K562 (cell line): ENCODE measurements at regions not wholly inside any gene's neighbourhood (a gene's known extent, or its start where the extent isn't known, plus 50 kb on each side); places are given as distances from the start of the nearest gene placed in this dataset.

ENCODE experiments used
- ATAC-seq: fragments of 200-7000 bp; cut with Tn5 transposase; 3 replicates; pipeline ENCODE4 v1.9.1; 2020; ENCODE audit warnings: moderate library complexity
- BruUV-seq: library from RNA; stranded (reverse); fragments of 400-500 nt; replicated peaks from 2 replicates; lab custom pipeline; 2021; lab: Mats Ljungman, UMichigan
- CTCF ChIA-PET: fragments of 300-600 bp; formaldehyde crosslinking; extraction: SDS; loops from one replicate; lab custom pipeline; 2021; ENCODE audit warnings: low intra/inter-chr PET ratio; lab: Yijun Ruan, JAX
- POLR2A ChIA-PET: fragments of 300-600, 350-650 bp; sonication (Branson Sonifier 250); formaldehyde crosslinking; extraction: SDS; loops from one replicate; lab custom pipeline; 2021; ENCODE audit warnings: antibody characterized with exemption, inconsistent platforms; lab: Yijun Ruan, JAX
- DNase-seq, 4 experiments: peaks; one replicate each; pipeline versions ENCODE4 v3.0.0 to v3.0.0-alpha.2; 2011 to 2018; ENCODE audit warnings: low spot score in 3 of 4, mixed read lengths in 3 of 4; ENCODE audit errors: extremely low read depth in 1 of 4
- FAIRE-seq: peaks from 2 replicates; lab custom pipeline; 2011; peaks lifted over from hg19 to GRCh38; lab: Jason Lieb, UNC
- H2AFZ ChIP-seq: 2 replicates; pipeline ENCODE4 v1.6.0; 2011; ENCODE audit warnings: low read depth, low read length, control low read depth, inconsistent platforms
- H3K27ac ChIP-seq: fragments of 200-600 bp; 3 replicates; pipeline ENCODE4 v1.8.0; 2011; ENCODE audit warnings: low read depth, mild to moderate bottlenecking, control low read depth, inconsistent platforms, low read length, moderate library complexity, mixed read lengths; ENCODE audit errors: extremely low read depth
- H3K27me3 ChIP-seq, 2 experiments: fragments of 300-600 bp in 1 of 2; 2 replicates in 1 of 2; 3 replicates in 1 of 2; pipeline versions ENCODE4 v1.6.0 to v1.8.0; 2011; ENCODE audit warnings: inconsistent platforms in 2 of 2, low read length in 2 of 2, mild to moderate bottlenecking in 1 of 2, mixed read lengths in 1 of 2, moderate library complexity in 1 of 2; ENCODE audit not compliant: control insufficient read depth in 2 of 2, insufficient read depth in 2 of 2
- H3K36me3 ChIP-seq: fragments of 300-600 bp; 3 replicates; pipeline ENCODE4 v1.8.0; 2011; ENCODE audit warnings: mild to moderate bottlenecking, low read length, inconsistent platforms; ENCODE audit not compliant: control insufficient read depth, insufficient read depth
- H3K4me1 ChIP-seq, 2 experiments: fragments of 200-600 bp in 1 of 2; replicated peaks in 1 of 2; 2 replicates in 1 of 2; 3 replicates in 1 of 2; pipeline versions ENCODE4 v1.5.1 to v1.8.0; 2011; ENCODE audit warnings: inconsistent platforms in 2 of 2, low read length in 2 of 2, mild to moderate bottlenecking in 1 of 2, mixed read lengths in 1 of 2, moderate library complexity in 1 of 2; ENCODE audit not compliant: control insufficient read depth in 2 of 2, insufficient read depth in 2 of 2
- H3K4me2 ChIP-seq: 2 replicates; pipeline ENCODE4 v1.6.1; 2011; ENCODE audit warnings: low read length, control low read depth, inconsistent platforms, mixed read lengths; ENCODE audit not compliant: insufficient read depth
- H3K4me3 ChIP-seq: fragments of 200-600 bp; sonication (generic), shearing (Covaris generic); 2 replicates; pipeline ENCODE4 v1.5.1; 2016; ENCODE audit warnings: control low read depth, inconsistent platforms
- H3K79me2 ChIP-seq: fragments of 200-600 bp; 3 replicates; pipeline ENCODE4 v1.8.0; 2011; ENCODE audit warnings: low read length, inconsistent platforms; ENCODE audit not compliant: control insufficient read depth, insufficient read depth
- H3K9ac ChIP-seq, 2 experiments: 2 replicates each; pipeline versions ENCODE4 v1.6.0 to v1.6.1; 2011; ENCODE audit warnings: low read depth in 2 of 2, low read length in 2 of 2, control low read depth in 1 of 2, inconsistent platforms in 1 of 2, mild to moderate bottlenecking in 1 of 2, mixed read lengths in 1 of 2; ENCODE audit not compliant: insufficient read depth in 1 of 2
- H3K9me1 ChIP-seq: one replicate; pipeline ENCODE4 v1.6.0; 2011; ENCODE audit warnings: inconsistent platforms, mild to moderate bottlenecking, low read length, moderate library complexity; ENCODE audit not compliant: control insufficient read depth, insufficient read depth
- H3K9me3 ChIP-seq: replicated peaks from 2 replicates; pipeline ENCODE4 v1.5.1; 2011; ENCODE audit warnings: low read depth, low read length, inconsistent platforms; ENCODE audit not compliant: control insufficient read depth, insufficient read depth
- H4K20me1 ChIP-seq: replicated peaks from 2 replicates; pipeline ENCODE4 v1.6.1; 2011; ENCODE audit warnings: low read length, inconsistent platforms, mixed read lengths; ENCODE audit not compliant: control insufficient read depth, insufficient read depth
- BRCA1 ChIP-seq, 2 experiments: fragments of 450-650 bp in 1 of 2; sonication (generic) in 1 of 2; formaldehyde crosslinking in 1 of 2; IDR thresholded peaks; 2 replicates each; pipeline versions ENCODE4 v1.5.0 to v1.6.1; 2017 to 2020; ENCODE audit warnings: mild to moderate bottlenecking in 1 of 2, missing genetic modification reagents in 1 of 2
- ILF3 ChIP-seq: fragments of 450-650 bp; IDR thresholded peaks from 2 replicates; pipeline ENCODE4 v1.6.1; 2018; ENCODE audit warnings: antibody characterized with exemption, mild to moderate bottlenecking, moderate library complexity, borderline replicate concordance
- ILK ChIP-seq: fragments of 450-650 bp; IDR thresholded peaks from 2 replicates; pipeline ENCODE4 v1.6.1; 2016; ENCODE audit warnings: missing genetic modification characterization, low read depth, mild to moderate bottlenecking, missing compliant biosample characterization, moderate library complexity, borderline replicate concordance
- NRF1 ChIP-seq, 2 experiments: fragments of 450-650 bp; IDR thresholded peaks in 1 of 2; conservative IDR thresholded peaks in 1 of 2; 2 replicates each; pipeline ENCODE4 v1.6.1; 2014; ENCODE audit warnings: mild to moderate bottlenecking in 2 of 2
- RBM15 ChIP-seq: fragments of 200-400 bp; formaldehyde crosslinking; IDR thresholded peaks from 2 replicates; pipeline ENCODE4 v1.6.1; 2018; ENCODE audit warnings: mild to moderate bottlenecking, low read length, moderate library complexity; ENCODE audit not compliant: insufficient read depth
- SNAPC5 ChIP-seq: fragments of 250-450 bp; sonication (Bioruptor Pico); IDR thresholded peaks from 2 replicates; pipeline ENCODE4 v1.8.0; 2021; ENCODE audit warnings: moderate library complexity, mild to moderate bottlenecking, inconsistent platforms
- TEAD4 ChIP-seq, 2 experiments: sonication (generic) in 1 of 2; formaldehyde crosslinking in 1 of 2; IDR thresholded peaks; 2 replicates each; pipeline versions ENCODE4 v1.6.1 to v1.8.0; 2012 to 2022; ENCODE audit warnings: borderline replicate concordance in 1 of 2, inconsistent platforms in 1 of 2, low read length in 1 of 2, mild to moderate bottlenecking in 1 of 2, missing genetic modification reagents in 1 of 2
- THRA ChIP-seq: fragments of 450-650 bp; IDR thresholded peaks from 2 replicates; pipeline ENCODE4 v1.6.1; 2017; ENCODE audit warnings: mild to moderate bottlenecking, moderate library complexity
- ZKSCAN8 ChIP-seq: fragments of 200-800 bp; sonication (Bioruptor generic); IDR thresholded peaks from 2 replicates; pipeline ENCODE4 v1.6.1; 2016; ENCODE audit warnings: missing genetic modification characterization, missing compliant biosample characterization
- ZNF217 ChIP-seq: sonication (generic); formaldehyde crosslinking; IDR thresholded peaks from 2 replicates; pipeline ENCODE4 v1.8.0; 2022; ENCODE audit warnings: mild to moderate bottlenecking, missing genetic modification reagents
- ZNF3 ChIP-seq: fragments of 250-450 bp; sonication (Bioruptor Pico); IDR thresholded peaks from 2 replicates; pipeline ENCODE4 v1.5.0; 2021; ENCODE audit warnings: mild to moderate bottlenecking, moderate library complexity
- WGBS: fragments of 100-300 bp; shearing (Covaris generic); methylation state at CpG from one replicate; pipeline ENCODE4 v1.1.6; 2016; ENCODE audit warnings: low coverage, mixed read lengths; ENCODE audit not compliant: insufficient coverage; ENCODE audit errors: missing lambda C conversion rate; 5-methylcytosine and 5-hydroxymethylcytosine counted together
- in situ Hi-C: fragments of 300-500 bp; cut with MboI; formaldehyde crosslinking; loops from 4 replicates; pipeline ENCODE4 v1.15.0; 2018; ENCODE audit warnings: inconsistent platforms, mixed read lengths
- intact Hi-C: fragments of 100-400 bp; cut with micrococcal nuclease; formaldehyde crosslinking; loops from 2 replicates; pipeline ENCODE4 v1.14.2; 2022
- TF ChIP-seq, protein P1 (sequence below): IDR thresholded peaks from 2 replicates; pipeline ENCODE4 v1.6.1; 2011; ENCODE audit warnings: borderline replicate concordance, low read depth, mild to moderate bottlenecking, moderate library complexity, low read length; ENCODE audit not compliant: insufficient read depth, poor library complexity, severe bottlenecking

- no peak for DNase-seq
- POLR2A ChIA-PET: no interaction called here
Observed at GRCh38 chr4:137390707-137391106, 141.6 kb downstream of the PCDH18 start.

DNA sequence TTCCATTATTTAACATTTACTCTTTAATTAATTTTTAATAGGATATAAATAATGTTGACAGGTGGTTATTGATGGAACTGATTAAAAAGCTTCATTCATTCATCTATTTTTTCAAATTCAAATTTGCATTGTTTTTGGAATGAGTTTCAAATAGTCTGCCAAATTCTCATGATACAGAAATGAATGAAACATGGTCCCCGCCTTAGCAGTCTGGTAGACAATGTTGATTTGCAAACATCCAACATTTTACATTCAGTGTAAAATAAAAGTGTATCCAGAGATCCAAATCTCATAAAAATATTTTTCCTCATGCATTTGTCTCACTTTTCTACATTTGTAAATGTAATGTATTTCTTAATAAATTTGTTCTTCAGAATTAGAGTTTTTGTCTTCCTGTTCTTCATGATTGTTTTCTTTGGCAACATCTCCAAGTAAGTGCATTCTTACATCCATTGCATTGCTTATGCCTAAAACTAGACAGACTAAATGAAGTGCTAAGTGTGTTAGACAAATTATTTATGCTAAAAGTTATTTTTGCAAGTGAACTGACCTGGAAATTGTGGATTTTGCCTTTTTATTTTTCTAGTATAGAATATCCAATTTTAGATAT is 142.3 kb downstream of the PCDH18 start:
- Histone ChIP-seq H4K20me1 (no peaks in the 10 kb centered on the region), H3K27ac (no peak overlapping the region), H3K79me2 (no peaks in the 10 kb centered on the region), H3K9me1 (no peaks in the 10 kb centered on the region), H3K4me1 (no peaks in the 10 kb centered on the region), H3K4me2 (no peak overlapping the region), H3K9me3 (no peaks in the 10 kb centered on the region), H3K4me3 (no peak overlapping the region), H3K9ac (no peak overlapping the region), H2AFZ (no peak overlapping the region), H3K27me3 (no peaks in the 10 kb centered on the region), H3K36me3 (no peaks in the 10 kb centered on the region)
- POLR2A ChIA-PET: no interaction called here
- CTCF ChIA-PET: no interaction called here
- no peak for FAIRE-seq
- in situ Hi-C loops: no loop called here
- no peak for ATAC-seq
- DNase-seq: no peak
- 0% methylated on average over 1 of the region's 1 CpG for WGBS
- intact Hi-C loops: no loop called here
- BruUV-seq: no TSS peak
- TF ChIP-seq ZNF217 (CRISPR knock-in tag) (no peak), ZNF3 (CRISPR knock-in tag) (no peak), ZKSCAN8 (CRISPR knock-in tag) (no peak), BRCA1 (IDR thresholded peaks at IDR 0.05) (no peak), BRCA1 (CRISPR knock-in tag; IDR thresholded peaks at IDR 0.05) (no peak), TEAD4 (IDR thresholded peaks at IDR 0.05; ENCODE audit: low read length) (no peak), TEAD4 (CRISPR knock-in tag; IDR thresholded peaks at IDR 0.05; ENCODE audit: borderline replicate concordance) (no peak), SNAPC5 (no peak), ILK (tag) (no peak), THRA (no peak), RBM15 (no peak), NRF1 (conservative IDR thresholded peaks at IDR 0.05 in 1 of 2, IDR thresholded peaks at IDR 0.05 in 1 of 2) (no peak)
- TF ChIP-seq, protein P1, sequence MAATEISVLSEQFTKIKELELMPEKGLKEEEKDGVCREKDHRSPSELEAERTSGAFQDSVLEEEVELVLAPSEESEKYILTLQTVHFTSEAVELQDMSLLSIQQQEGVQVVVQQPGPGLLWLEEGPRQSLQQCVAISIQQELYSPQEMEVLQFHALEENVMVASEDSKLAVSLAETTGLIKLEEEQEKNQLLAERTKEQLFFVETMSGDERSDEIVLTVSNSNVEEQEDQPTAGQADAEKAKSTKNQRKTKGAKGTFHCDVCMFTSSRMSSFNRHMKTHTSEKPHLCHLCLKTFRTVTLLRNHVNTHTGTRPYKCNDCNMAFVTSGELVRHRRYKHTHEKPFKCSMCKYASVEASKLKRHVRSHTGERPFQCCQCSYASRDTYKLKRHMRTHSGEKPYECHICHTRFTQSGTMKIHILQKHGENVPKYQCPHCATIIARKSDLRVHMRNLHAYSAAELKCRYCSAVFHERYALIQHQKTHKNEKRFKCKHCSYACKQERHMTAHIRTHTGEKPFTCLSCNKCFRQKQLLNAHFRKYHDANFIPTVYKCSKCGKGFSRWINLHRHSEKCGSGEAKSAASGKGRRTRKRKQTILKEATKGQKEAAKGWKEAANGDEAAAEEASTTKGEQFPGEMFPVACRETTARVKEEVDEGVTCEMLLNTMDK: no peak

More at GRCh38 chr4:137390707-137391106, 141.6 kb downstream of the PCDH18 start:
- no peak overlapping the region for H3K4me2 ChIP-seq
- no peaks in the 10 kb centered on the region for H3K9me3 ChIP-seq
- no peaks in the 10 kb centered on the region for H3K79me2 ChIP-seq
- no peak for TF ChIP-seq ILF3
- no peaks in the 10 kb centered on the region for H4K20me1 ChIP-seq
- in situ Hi-C loops: no loop called here
- no peaks in the 10 kb centered on the region for H3K36me3 ChIP-seq
- CTCF ChIA-PET: no interaction called here
- BruUV-seq: no TSS peak
- no peak overlapping the region for H3K27ac ChIP-seq
- ATAC-seq (no peak), FAIRE-seq (no peak)
- H3K4me3 ChIP-seq: no peak overlapping the region
- intact Hi-C loops: no loop called here
- no peaks in the 10 kb centered on the region for H3K27me3 ChIP-seq
- no peaks in the 10 kb centered on the region for H3K4me1 ChIP-seq
- no peak overlapping the region for H2AFZ ChIP-seq
- H3K9me1 ChIP-seq: no peaks in the 10 kb centered on the region
- no peak overlapping the region for H3K9ac ChIP-seq
